Calu3 (cell line): ENCODE measurements at regions not wholly inside any gene's neighbourhood (a gene's known extent, or its start where the extent isn't known, plus 50 kb on each side); places are given as distances from the start of the nearest gene placed in this dataset.
"Not testable (repeated sequence)": the region's sequence is repeated elsewhere in the genome, so short reads cannot be mapped to it uniquely, and the experiment has no call there.

Source experiments
- BruUV-seq: library from RNA; stranded (reverse); fragments of 400-500 nt; replicated peaks from 2 replicates; lab custom pipeline; 2021; lab: Mats Ljungman, UMichigan
- CTCF ChIA-PET: fragments of 300-600 bp; sonication (Branson Sonifier 250); formaldehyde crosslinking; loops from one replicate; lab custom pipeline; 2022; ENCODE audit warnings: antibody characterized with exemption; lab: Charles Lee
- DNase-seq: peaks from one replicate; pipeline ENCODE4 v3.0.0; 2022
- H3K27ac Mint-ChIP-seq: one replicate; pipeline ENCODE4 v1.8.0; 2022; ENCODE audit warnings: mixed read lengths; ENCODE audit not compliant: unreplicated experiment
- H3K27me3 Mint-ChIP-seq: one replicate; pipeline ENCODE4 v1.8.0; 2022; ENCODE audit warnings: mixed read lengths; ENCODE audit not compliant: unreplicated experiment
- H3K36me3 Mint-ChIP-seq: one replicate; pipeline ENCODE4 v1.8.0; 2022; ENCODE audit warnings: mild to moderate bottlenecking, moderate library complexity, mixed read lengths; ENCODE audit not compliant: insufficient read depth, unreplicated experiment
- H3K4me1 Mint-ChIP-seq: one replicate; pipeline ENCODE4 v1.8.0; 2022; ENCODE audit warnings: mild to moderate bottlenecking, low read depth, mixed read lengths; ENCODE audit not compliant: unreplicated experiment
- H3K4me3 Mint-ChIP-seq: one replicate; pipeline ENCODE4 v1.8.0; 2022; ENCODE audit warnings: mild to moderate bottlenecking, low read depth, moderate library complexity, mixed read lengths; ENCODE audit not compliant: unreplicated experiment
- H3K9me3 Mint-ChIP-seq: one replicate; pipeline ENCODE4 v1.8.0; 2022; ENCODE audit warnings: low read depth, mixed read lengths; ENCODE audit not compliant: unreplicated experiment
- CTCF ChIP-seq: fragments of 200-600 bp; IDR thresholded peaks from one replicate; pipeline ENCODE4 v1.8.0; 2022; ENCODE audit warnings: antibody characterized with exemption; ENCODE audit not compliant: unreplicated experiment
- intact Hi-C: fragments of 100-400 bp; cut with micrococcal nuclease; formaldehyde crosslinking; loops from one replicate; pipeline ENCODE4 v1.10.0; 2022; ENCODE audit not compliant: unreplicated experiment

- H3K36me3 Mint-ChIP-seq, result no peaks in the 10 kb centered on the region
- no peaks in the 10 kb centered on the region for H3K4me1 Mint-ChIP-seq
- no peak for TF ChIP-seq CTCF
- no peak for DNase-seq
- CTCF ChIA-PET, result no interaction called here
- intact Hi-C loops, result no loop called here
- H3K27ac Mint-ChIP-seq, result no peak overlapping the region
- no peaks in the 10 kb centered on the region for H3K27me3 Mint-ChIP-seq
- H3K9me3 Mint-ChIP-seq, result peaks cover 3% of the 10 kb centered on the region
- no TSS peak for BruUV-seq
- no peak overlapping the region for H3K4me3 Mint-ChIP-seq
Measured at GRCh38 chr1:173307845-173308244, 100.7 kb upstream of the TNFSF4 start.

GRCh38 chr1:173314656-173315055 is 107.5 kb upstream of the TNFSF4 start:
- peaks cover 5% of the 10 kb centered on the region for H3K27me3 Mint-ChIP-seq
- intact Hi-C loops, result no loop called here
- no peak for TF ChIP-seq CTCF
- no peaks in the 10 kb centered on the region for H3K9me3 Mint-ChIP-seq
- DNase-seq, result no peak
- no TSS peak for BruUV-seq
- H3K4me1 Mint-ChIP-seq, result no peaks in the 10 kb centered on the region
- H3K36me3 Mint-ChIP-seq, result no peaks in the 10 kb centered on the region
- CTCF ChIA-PET, result no interaction called here
- no peak overlapping the region for H3K4me3 Mint-ChIP-seq
- H3K27ac Mint-ChIP-seq, result no peak overlapping the region

- H3K4me3 Mint-ChIP-seq, result no peak overlapping the region
- peaks cover 11% of the 10 kb centered on the region for H3K27me3 Mint-ChIP-seq
- H3K27ac Mint-ChIP-seq, result no peak overlapping the region
- DNase-seq, result no peak
- no peaks in the 10 kb centered on the region for H3K36me3 Mint-ChIP-seq
- H3K4me1 Mint-ChIP-seq, result no peaks in the 10 kb centered on the region
- intact Hi-C loops, result no loop called here
- CTCF ChIA-PET, result no interaction called here
- no peaks in the 10 kb centered on the region for H3K9me3 Mint-ChIP-seq
- no peak for TF ChIP-seq CTCF
- no TSS peak for BruUV-seq
Measured at GRCh38 chr1:173315296-173315695, 108.2 kb upstream of the TNFSF4 start.

GRCh38 chr1:173318788-173319187 is 111.7 kb upstream of the TNFSF4 start:
- Mint-ChIP-seq H3K4me3 (no peak overlapping the region), H3K9me3 (peaks cover 5% of the 10 kb centered on the region), H3K27me3 (peaks cover 15% of the 10 kb centered on the region), H3K4me1 (no peaks in the 10 kb centered on the region), H3K27ac (no peak overlapping the region), H3K36me3 (no peaks in the 10 kb centered on the region)
- no TSS peak for BruUV-seq
- CTCF ChIA-PET, result interaction anchor here (0.6 kb wide), 1 partner anchor 89 kb away, joined by 3 read pairs; no protein-coding TSS in a partner anchor
- no peak for DNase-seq
- intact Hi-C loops, result no loop called here
- TF ChIP-seq CTCF, result no peak

- BruUV-seq, intact Hi-C loops: not testable (repeated sequence)
Measured at GRCh38 chr1:173324352-173324751, 117.2 kb upstream of the TNFSF4 start.

GRCh38 chr1:173327987-173328386 is 120.9 kb upstream of the TNFSF4 start:
- H3K9me3 Mint-ChIP-seq, intact Hi-C loops, CTCF ChIA-PET, H3K4me3 Mint-ChIP-seq, DNase-seq, H3K27ac Mint-ChIP-seq, H3K4me1 Mint-ChIP-seq, BruUV-seq, H3K27me3 Mint-ChIP-seq, H3K36me3 Mint-ChIP-seq: not testable (repeated sequence)

More at GRCh38 chr1:173324352-173324751, 117.2 kb upstream of the TNFSF4 start:
- DNase-seq, CTCF ChIA-PET, H3K27ac Mint-ChIP-seq, H3K36me3 Mint-ChIP-seq, H3K9me3 Mint-ChIP-seq, H3K4me3 Mint-ChIP-seq, H3K4me1 Mint-ChIP-seq: not testable (repeated sequence)
- H3K27me3 Mint-ChIP-seq, result peaks cover 13% of the 10 kb centered on the region
